Activated CD4-positive, alpha-beta T cell treated with anti-CD3 and anti-CD28 coated beads, Interleukin-2, Interleukin-4, amounts not matched to agents 100 ng/mL and 50 ng/mL, durations not matched to agents 16 hours and 8 hours (primary cell): ENCODE measurements at regions not wholly inside any gene's neighbourhood (a gene's known extent, or its start where the extent isn't known, plus 50 kb on each side); places are given as distances from the start of the nearest gene placed in this dataset.

Experiments used
- DNase-seq: peaks from one replicate; pipeline ENCODE4 v3.0.0-alpha.2; 2020; ENCODE audit warnings: low spot score

GRCh38 chr20:56800088-56800487 is 171.0 kb downstream of the TFAP2C start:
- DNase-seq, result no peak

- DNase-seq, result no peak
Observed at GRCh38 chr20:56801971-56802755, 173.1 kb downstream of the TFAP2C start.

DNA sequence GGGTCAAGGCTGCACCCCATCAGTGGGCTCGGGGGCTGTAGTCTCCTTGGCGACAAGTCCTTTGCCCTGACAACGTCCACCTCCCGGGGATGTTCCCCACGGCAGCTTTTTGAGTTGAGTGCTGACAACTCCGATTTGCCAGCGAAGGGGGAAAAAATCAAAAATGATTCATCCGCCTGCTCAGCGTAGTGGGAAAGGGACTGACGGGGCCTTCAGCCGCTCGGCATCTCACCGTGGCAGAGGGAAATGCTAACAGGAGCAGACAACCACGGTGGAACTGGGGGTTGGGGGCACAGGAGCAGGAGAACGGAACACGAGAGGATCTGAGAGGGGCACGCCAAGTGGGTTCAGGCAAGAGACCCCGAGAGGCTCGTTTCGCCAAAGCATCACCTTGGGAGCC is 173.7 kb downstream of the TFAP2C start:
- DNase-seq, result no peak

GRCh38 chr20:56805313-56805712 is 176.2 kb downstream of the TFAP2C start:
- no peak for DNase-seq

DNA sequence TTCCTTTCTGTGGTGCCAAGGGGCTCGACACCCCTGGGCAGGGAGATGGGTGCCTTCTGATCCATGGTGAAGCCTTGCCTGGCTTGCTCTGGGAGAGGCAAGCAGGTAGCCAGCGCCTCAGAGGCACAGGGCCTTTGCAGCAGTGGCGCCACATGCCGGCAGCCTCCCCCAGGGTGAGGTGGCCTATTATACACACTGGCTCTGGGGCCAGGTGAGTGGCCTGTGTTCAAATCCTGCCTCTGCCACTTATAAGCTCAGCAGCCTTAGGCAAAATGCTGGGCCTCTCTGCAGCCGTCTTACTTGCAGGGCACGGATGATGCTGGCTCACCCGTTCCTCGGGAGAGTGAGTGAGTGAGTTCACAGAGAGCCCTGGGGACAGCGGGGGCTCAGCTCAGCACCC is 176.9 kb downstream of the TFAP2C start:
- no peak for DNase-seq

- DNase-seq, result no peak
Observed at GRCh38 chr20:56806952-56807517, 177.9 kb downstream of the TFAP2C start.

DNA sequence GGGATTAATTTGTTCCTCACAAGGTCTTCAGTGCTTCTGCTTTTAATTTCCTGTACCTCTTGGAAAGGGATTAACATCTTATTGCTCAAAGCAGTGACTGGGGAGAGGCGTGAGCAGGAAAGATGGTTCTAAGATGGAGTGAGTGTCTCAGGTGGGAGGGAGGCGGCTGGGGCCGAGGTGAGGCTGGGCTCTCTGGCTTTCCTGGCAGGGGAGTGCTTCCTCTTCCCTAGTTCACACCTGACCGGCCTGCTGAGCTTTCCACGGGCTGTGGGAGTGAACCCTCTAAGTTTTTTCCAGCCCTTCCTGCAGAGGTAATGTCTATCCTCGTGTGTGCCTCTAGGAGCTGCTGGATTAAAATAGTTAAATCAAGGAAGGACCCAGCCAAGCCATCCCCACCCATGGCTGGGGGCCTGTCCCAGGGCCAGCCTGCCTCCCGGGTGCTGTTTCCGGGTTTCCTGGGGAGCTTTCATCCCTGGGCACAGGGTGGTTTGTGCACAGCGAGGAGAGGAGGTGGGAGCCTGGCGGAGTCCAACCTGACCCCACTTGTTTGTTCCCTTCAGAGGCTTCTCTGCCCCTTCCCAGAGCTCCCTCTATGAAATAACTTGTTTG is 179.1 kb downstream of the TFAP2C start:
- no peak for DNase-seq

DNA sequence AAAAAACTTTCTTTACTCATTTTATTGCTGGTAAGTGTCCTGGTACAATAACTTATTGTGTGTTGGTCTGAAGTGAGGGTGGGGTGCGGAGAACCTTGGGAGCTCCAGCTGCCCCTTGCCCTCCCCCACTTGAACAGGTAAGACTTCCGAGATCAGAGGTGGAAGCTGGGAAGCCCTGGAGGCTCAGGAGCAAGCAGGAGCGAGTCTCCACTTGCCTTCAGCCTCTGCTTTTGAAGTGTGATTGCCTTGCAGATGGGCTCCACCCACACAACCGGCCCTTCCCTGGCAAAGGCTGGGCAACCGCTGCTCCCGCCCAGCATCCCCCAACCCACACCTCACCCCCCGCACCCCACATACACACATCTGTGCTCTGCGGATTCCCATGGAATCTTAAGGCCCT is 179.6 kb downstream of the TFAP2C start:
- DNase-seq, result no peak

GRCh38 chr20:56809668-56810067 is 180.6 kb downstream of the TFAP2C start:
- DNase-seq, result no peak

DNA sequence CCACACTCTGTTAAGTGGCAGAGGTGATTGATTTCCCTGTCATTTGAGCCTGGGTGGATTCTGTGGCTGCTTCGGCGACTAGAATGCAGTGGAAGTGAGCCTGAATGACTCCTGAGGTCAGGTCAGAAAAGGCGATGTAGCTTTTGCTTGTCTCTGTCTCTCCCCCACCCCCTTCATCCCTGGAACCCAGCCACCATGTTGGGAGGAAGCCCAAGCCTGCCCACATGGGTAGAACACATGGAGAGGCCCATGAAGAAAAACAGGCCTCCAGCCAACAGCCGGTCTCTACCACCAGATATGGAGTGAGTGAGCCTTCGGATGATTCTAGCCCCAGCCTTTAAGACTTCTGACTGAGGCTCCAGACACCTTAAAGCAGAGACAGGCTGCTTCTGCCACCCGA is 181.0 kb downstream of the TFAP2C start:
- no peak for DNase-seq

DNA sequence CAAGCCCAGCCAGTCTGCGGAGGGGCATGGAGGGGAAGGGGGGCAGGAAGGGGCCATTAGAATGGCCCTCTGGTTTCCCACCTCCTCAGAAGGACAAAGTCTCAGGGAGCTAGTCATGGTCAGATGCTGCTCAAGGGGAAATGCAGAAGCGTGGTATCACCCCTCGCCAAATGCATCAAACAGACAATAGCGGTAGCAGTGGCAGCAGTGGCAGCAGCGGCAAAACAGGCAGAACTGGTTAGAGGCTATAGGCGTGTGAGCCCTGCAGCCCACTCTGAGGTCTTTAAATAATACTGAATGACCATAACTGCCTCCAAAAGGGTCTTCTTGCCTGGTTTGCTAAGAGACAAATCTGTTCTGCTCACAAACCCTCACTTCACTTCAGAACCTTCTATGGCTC is 186.7 kb downstream of the TFAP2C start:
- no peak for DNase-seq

- DNase-seq, result no peak
Observed at GRCh38 chr20:56816349-56816748, 187.2 kb downstream of the TFAP2C start.

DNA sequence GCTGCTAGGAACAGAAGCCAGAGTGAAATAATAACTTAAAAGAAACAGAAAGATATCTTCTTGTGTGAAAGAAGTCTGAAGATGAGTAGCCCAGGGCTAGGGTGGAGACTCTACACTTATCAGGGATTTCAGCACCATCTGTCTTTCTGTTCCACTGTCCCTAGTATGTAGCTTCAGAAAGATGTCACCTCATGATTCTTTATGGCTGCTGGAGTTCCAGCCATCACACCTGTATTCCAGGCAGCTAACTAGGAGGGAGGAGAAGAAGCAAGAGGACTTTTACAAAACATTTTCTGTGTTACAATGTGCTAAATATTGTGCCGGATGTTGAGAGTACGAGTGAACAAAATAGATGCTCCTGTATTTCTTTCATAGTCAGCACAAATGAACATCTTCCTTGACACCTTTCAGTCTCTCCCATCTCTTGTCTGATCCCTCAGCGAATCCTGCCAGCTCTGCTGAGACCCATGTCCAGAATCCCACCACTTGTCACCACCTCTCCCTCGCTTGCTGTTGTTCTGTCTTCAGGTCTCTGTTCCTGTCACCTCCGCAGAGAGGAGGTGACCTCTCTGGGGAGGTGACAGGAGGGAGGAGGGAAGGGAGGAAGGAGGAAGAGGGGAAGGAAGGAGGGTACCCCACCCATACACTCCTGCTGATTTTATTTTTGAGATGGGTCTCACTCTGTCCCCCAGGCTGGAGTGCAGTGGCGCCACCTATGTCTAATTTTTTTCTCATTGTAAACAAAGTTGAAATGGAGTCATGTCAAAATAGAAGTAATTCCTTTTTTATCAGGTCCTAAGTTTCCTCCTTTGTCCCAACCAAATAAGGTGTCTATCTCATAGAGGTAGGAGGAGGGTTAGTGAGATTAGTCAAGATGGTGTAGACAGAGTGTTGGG is 188.9 kb downstream of the TFAP2C start:
- no peak for DNase-seq

DNA sequence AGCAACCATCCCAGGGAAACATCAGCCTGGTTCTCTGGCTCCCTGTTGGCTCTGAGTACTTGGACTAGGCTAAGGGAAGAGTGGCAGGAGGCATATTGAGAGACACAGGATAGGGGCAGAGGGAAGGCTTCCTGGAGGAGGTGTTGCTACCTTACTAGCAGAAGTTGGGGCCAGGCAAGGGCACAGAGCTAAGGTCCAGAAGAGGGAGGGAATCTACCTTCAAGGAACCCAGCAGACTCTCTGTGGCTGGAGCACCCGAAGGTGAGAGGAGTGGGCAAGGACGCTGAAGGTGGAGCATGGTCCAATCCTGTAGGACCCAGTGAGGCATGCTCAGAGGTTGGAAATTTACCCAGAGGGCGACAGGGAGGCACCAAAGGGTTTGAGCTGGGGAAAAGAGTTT is 191.9 kb downstream of the TFAP2C start:
- no peak for DNase-seq

GRCh38 chr20:56826306-56826704 is 197.2 kb downstream of the TFAP2C start:
- no peak for DNase-seq

GRCh38 chr20:56826705-56827665 is 197.9 kb downstream of the TFAP2C start:
- no peak for DNase-seq

DNA sequence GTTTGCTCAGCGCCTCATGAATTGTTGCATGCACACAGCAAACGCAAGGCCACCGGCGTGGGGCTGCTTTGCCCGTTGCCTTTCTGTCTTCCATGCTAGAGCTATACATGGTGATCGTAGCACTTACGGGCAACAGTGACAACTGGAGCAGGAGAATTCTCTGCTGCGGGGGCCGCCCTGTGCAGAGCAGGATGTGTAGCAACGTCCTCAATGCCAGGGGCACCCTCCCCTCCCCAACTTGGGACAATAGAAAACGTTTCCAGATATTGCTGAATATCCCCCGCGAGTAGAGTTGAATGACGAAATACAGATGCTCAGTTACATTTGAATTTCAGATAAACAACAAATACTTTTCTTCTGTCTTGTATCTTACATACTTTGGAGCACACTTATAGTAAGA is 198.7 kb downstream of the TFAP2C start:
- no peak for DNase-seq

DNA sequence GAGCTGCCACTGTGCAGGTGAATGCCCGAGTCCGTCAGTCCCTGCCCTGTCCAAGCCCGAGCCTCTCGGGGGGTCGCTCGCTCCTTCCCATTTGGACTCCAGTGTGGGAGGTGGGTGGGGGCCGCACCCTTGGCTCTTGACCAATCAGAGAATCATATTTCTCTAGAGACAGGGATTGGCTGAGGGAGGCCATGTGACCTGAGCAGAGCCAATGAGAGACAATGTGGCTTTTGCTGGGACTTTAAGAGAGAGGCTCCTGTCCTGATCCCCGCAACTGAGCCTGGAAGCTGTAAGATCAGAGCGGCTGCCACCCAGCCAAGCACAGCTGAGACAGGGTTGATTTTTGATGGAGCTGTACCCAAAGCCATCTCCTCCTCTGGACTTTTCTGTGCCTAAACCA is 199.3 kb downstream of the TFAP2C start:
- DNase-seq, result no peak

GRCh38 chr20:56829788-56830385 is 200.8 kb downstream of the TFAP2C start:
- DNase-seq, result no peak

GRCh38 chr20:56831795-56832194 is 202.7 kb downstream of the TFAP2C start:
- DNase-seq, result no peak

DNA sequence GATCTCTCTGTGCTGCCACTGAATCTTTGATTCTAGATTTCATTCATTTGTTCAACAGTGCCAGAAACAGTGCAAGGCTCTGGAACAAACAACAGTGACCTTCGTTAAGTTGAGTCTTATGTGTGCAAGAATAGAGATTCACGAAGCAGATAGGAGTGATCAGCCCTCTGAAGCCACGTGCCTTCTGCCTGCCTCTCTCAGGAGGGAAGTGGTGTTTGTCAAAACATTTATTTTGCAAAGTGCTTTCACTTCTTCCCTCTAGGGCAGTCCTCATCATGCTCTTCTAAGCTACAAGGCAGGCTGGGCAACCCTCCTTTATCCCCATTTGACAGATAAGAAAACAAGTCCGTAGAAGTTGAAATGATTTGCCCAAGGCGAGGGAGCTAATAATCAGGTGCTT is 204.3 kb downstream of the TFAP2C start:
- no peak for DNase-seq
